Colonic mucosa (tissue), 4 donors: ENCODE measurements at regions not wholly inside any gene's neighbourhood (a gene's known extent, or its start where the extent isn't known, plus 50 kb on each side); places are given as distances from the start of the nearest gene placed in this dataset.
"Not testable (repeated sequence)": the region's sequence is repeated elsewhere in the genome, so short reads cannot be mapped to it uniquely, and the experiment has no call there.

Experiments used
- DNase-seq: peaks from one replicate; pipeline ENCODE4 v3.0.0-alpha.2; 2020
- H3K27ac ChIP-seq: fragments of 200-600 bp; one replicate; pipeline ENCODE4 v1.8.0; 2021
- H3K27me3 ChIP-seq: fragments of 200-600 bp; one replicate; pipeline ENCODE4 v1.8.0; 2021
- H3K36me3 ChIP-seq: fragments of 200-600 bp; one replicate; pipeline ENCODE4 v1.8.0; 2021
- H3K4me1 ChIP-seq: fragments of 200-600 bp; one replicate; pipeline ENCODE4 v1.8.0; 2021; ENCODE audit warnings: mild to moderate bottlenecking
- H3K4me3 ChIP-seq: fragments of 200-600 bp; one replicate; pipeline ENCODE4 v1.8.0; 2021
- H3K9ac ChIP-seq, 2 donors: one replicate each; pipeline ENCODE4 v1.7.0; 2013; ENCODE audit warnings: control low read depth in 2 of 2, low read depth in 2 of 2, low read length in 2 of 2
- H3K9me3 ChIP-seq: fragments of 200-600 bp; one replicate; pipeline ENCODE4 v1.8.0; 2021
- intact Hi-C: fragments of 100-400 bp; cut with DNase I; formaldehyde crosslinking; loops from one replicate; pipeline ENCODE4 v1.14.1; 2022
- donor health status: healthy.
- donor health status: DM: no; HTN: no; CAD: no.
- donor health status: DM: no; HTN: no; CAD: no.

- H3K9ac ChIP-seq, H3K4me3 ChIP-seq, H3K27ac ChIP-seq, H3K9me3 ChIP-seq, H3K4me1 ChIP-seq, intact Hi-C loops, H3K27me3 ChIP-seq, H3K36me3 ChIP-seq, DNase-seq: not testable (repeated sequence)
Measured at GRCh38 chr2:111470924-111471323, 350.2 kb downstream of the BCL2L11 start.

- not testable (repeated sequence) for H3K9me3 ChIP-seq
Measured at GRCh38 chr2:111471791-111472530, 351.2 kb downstream of the BCL2L11 start.

DNA sequence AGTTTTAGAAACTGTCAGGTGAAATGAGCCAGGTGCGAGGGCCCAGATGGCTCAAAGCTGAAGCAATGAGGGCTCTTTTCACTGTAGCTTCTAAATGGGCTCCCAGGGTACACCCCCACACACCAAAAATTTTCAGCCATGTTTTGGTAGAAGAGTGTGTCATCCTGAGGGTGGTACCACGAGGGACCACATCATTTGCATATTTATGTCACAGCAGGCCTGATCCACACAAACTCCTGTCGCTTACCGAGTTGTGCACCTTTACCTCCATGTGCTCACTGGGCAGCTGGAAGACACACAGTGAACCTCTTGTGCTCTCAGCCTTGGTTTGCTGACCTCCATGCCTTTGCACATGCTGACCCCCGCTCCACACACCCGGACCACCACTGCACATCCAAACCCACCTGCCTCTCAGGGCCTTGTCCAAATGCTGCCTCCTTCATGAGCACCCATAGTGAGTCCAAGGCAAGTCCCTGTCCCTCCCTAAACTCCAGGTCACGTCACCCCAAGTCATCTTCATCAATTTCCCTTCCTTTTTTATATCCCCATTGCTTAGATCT, 352.2 kb downstream of the BCL2L11 start:
- H3K27me3 ChIP-seq, H3K36me3 ChIP-seq, H3K9ac ChIP-seq, H3K4me3 ChIP-seq, H3K27ac ChIP-seq, intact Hi-C loops, DNase-seq, H3K4me1 ChIP-seq, H3K9me3 ChIP-seq: not testable (repeated sequence)

More at GRCh38 chr2:111471791-111472530, 351.2 kb downstream of the BCL2L11 start:
- H3K27ac ChIP-seq, intact Hi-C loops, H3K4me1 ChIP-seq, H3K4me3 ChIP-seq, H3K27me3 ChIP-seq, DNase-seq, H3K36me3 ChIP-seq, H3K9ac ChIP-seq: not testable (repeated sequence)

DNA sequence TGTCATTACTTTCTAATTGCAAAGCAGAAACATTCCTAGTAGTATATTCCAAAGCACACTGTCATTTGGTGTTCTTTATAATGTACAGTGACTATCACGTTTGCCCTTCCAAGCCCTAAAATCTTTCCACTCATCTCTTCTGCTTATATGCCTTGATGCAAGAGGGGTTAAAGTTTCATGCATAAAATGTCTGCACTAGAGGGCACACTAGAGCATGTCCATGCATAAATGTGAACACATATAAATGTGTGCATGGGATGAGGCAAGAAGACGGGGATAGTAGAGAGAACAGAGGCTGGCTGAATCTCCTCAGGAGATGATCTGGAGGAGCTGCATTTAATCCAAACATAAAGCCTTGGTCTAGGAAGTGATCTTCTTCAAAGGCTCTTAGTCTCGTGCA, 352.8 kb downstream of the BCL2L11 start:
- H3K9ac ChIP-seq, H3K4me3 ChIP-seq, H3K9me3 ChIP-seq, H3K36me3 ChIP-seq, H3K27ac ChIP-seq, H3K27me3 ChIP-seq, DNase-seq, intact Hi-C loops, H3K4me1 ChIP-seq: not testable (repeated sequence)

- H3K27ac ChIP-seq, H3K36me3 ChIP-seq, H3K4me1 ChIP-seq, H3K9me3 ChIP-seq, intact Hi-C loops, DNase-seq, H3K9ac ChIP-seq, H3K4me3 ChIP-seq, H3K27me3 ChIP-seq: not testable (repeated sequence)
Measured at GRCh38 chr2:111474198-111474705, 353.5 kb downstream of the BCL2L11 start.

GRCh38 chr2:111478335-111478734, 357.6 kb downstream of the BCL2L11 start:
- H3K9ac ChIP-seq, H3K36me3 ChIP-seq, H3K4me1 ChIP-seq, intact Hi-C loops, H3K27ac ChIP-seq, DNase-seq, H3K9me3 ChIP-seq, H3K27me3 ChIP-seq, H3K4me3 ChIP-seq: not testable (repeated sequence)

DNA sequence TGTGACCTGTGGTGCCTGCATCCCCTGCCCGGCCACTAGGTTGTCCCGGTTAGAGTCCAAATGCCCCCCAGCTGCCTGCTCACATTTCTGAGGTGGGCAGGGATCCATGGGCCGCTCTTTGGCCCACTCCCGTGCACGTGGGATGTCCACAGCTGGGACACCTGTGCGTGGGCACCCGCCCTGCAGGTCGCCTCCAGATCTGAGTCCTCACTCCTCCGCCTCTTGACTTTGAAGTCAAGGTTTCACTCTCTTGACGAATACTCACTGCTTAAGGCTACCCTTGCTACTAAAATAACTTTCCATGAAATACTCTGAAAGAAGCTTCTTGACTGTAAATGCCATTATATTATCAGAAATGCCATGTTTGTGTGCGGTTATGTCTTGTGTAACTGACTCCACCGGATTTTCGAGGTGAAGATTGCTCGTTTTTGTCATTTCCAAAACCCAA, 358.2 kb downstream of the BCL2L11 start:
- H3K27ac ChIP-seq, H3K9me3 ChIP-seq, DNase-seq, intact Hi-C loops, H3K36me3 ChIP-seq, H3K4me3 ChIP-seq, H3K4me1 ChIP-seq, H3K27me3 ChIP-seq, H3K9ac ChIP-seq: not testable (repeated sequence)

DNA sequence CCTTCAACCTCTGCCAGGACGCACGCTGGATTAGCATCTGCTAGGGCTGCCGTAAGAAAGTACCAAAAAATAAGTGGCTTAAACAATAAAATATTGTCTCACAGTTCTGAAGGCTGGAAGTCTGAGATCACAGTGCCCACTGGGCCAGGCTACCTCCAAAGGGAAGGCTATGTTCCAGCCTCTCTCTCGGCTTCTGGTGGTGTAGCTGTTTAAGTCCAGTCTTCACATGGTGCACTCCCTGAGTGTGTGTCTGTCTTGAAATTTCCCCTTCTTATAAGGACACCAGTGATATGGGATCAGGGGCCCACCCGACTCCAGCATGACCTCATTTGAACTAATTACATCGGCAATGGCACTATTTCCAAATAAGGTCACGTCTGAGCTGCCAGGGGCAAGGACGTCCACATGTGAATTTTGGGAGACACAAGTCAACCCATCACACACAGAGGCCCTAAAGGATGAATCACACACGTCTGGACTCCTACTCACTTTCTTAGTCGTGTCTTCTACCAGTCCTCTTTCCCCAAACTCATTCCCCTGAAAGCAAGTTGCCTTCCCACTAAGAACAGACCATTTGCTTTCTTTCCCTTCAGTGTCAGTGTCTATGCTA, 359.4 kb downstream of the BCL2L11 start:
- H3K4me3 ChIP-seq, intact Hi-C loops, H3K27ac ChIP-seq, H3K4me1 ChIP-seq, H3K27me3 ChIP-seq, H3K9me3 ChIP-seq, H3K36me3 ChIP-seq, DNase-seq, H3K9ac ChIP-seq: not testable (repeated sequence)

GRCh38 chr2:111480633-111481032, 359.9 kb downstream of the BCL2L11 start:
- H3K27ac ChIP-seq, H3K4me3 ChIP-seq, H3K9ac ChIP-seq, H3K9me3 ChIP-seq, intact Hi-C loops, H3K4me1 ChIP-seq, DNase-seq, H3K27me3 ChIP-seq, H3K36me3 ChIP-seq: not testable (repeated sequence)

GRCh38 chr2:111481219-111481618, 360.5 kb downstream of the BCL2L11 start:
- H3K9ac ChIP-seq, H3K27ac ChIP-seq, H3K36me3 ChIP-seq, H3K4me3 ChIP-seq, DNase-seq, intact Hi-C loops, H3K4me1 ChIP-seq, H3K9me3 ChIP-seq, H3K27me3 ChIP-seq: not testable (repeated sequence)

DNA sequence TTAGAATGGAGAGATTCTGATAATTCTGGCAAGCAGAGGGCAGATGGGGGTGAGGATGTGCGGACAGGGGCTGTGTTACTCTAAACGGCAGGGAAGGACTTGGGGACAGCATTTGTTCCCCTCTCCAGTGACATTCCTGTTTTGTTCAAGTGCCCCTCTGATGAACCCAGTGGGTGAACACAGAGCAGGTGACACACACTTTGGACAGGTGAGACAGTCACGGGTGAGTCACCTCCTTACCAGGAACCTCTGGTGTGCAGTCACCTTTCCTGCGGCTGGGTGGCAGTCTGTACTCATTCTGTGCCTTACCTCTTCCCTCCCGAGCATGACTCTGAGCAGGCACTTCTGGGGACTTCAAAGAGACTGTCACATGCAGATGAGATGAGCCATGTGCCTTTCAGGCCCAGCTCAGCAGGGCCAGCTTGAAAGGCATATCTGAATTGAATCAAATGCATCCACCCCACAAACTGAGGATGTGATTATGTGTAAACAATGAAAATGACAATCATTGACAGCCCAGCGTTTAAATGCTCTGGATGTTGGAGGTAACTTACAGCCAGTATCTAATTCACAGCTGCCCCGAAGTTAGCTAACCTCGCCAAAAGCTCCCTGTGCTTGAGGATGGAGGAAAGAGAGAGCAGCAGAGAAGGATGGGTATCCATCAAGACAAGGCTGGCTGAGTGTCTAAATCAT, 362.4 kb downstream of the BCL2L11 start:
- H3K9me3 ChIP-seq, H3K27ac ChIP-seq, H3K4me1 ChIP-seq, H3K4me3 ChIP-seq, H3K27me3 ChIP-seq, H3K9ac ChIP-seq, DNase-seq, H3K36me3 ChIP-seq, intact Hi-C loops: not testable (repeated sequence)

GRCh38 chr2:111484097-111484496, 363.4 kb downstream of the BCL2L11 start:
- H3K36me3 ChIP-seq, H3K9me3 ChIP-seq, intact Hi-C loops, H3K9ac ChIP-seq, H3K27me3 ChIP-seq, H3K4me3 ChIP-seq, H3K4me1 ChIP-seq, DNase-seq, H3K27ac ChIP-seq: not testable (repeated sequence)

GRCh38 chr2:111485895-111486294, 365.2 kb downstream of the BCL2L11 start:
- intact Hi-C loops: not testable (repeated sequence)

More at GRCh38 chr2:111485895-111486294, 365.2 kb downstream of the BCL2L11 start:
- H3K27me3 ChIP-seq, DNase-seq, H3K27ac ChIP-seq, H3K4me1 ChIP-seq, H3K36me3 ChIP-seq, H3K9me3 ChIP-seq, H3K4me3 ChIP-seq, H3K9ac ChIP-seq: not testable (repeated sequence)
